GM12878 (cell line): ENCODE measurements at regions not wholly inside any gene's neighbourhood (a gene's known extent, or its start where the extent isn't known, plus 50 kb on each side); places are given as distances from the start of the nearest gene placed in this dataset.
"Not testable (repeated sequence)": the region's sequence is repeated elsewhere in the genome, so short reads cannot be mapped to it uniquely, and the experiment has no call there.

Experiments
- CHD2 ChIP-seq: IDR thresholded peaks from 2 replicates; pipeline ENCODE4 v1.6.1; 2011; ENCODE audit warnings: low read depth, low read length, improper control_type of control experiment, borderline replicate concordance
- EP300 ChIP-seq, 2 experiments: fragments of 150-350 bp in 1 of 2; IDR thresholded peaks; 2 replicates each; pipeline ENCODE4 v1.6.1; 2011 to 2012; ENCODE audit warnings: low read depth in 2 of 2, low read length in 2 of 2, borderline replicate concordance in 1 of 2, improper control_type of control experiment in 1 of 2, inconsistent platforms in 1 of 2; ENCODE audit not compliant: control insufficient read depth in 1 of 2
- GABPA ChIP-seq: IDR thresholded peaks from 2 replicates; pipeline ENCODE4 v1.6.1; 2014; ENCODE audit warnings: antibody characterized with exemption, low read depth, mild to moderate bottlenecking, inconsistent platforms
- MXI1 ChIP-seq: fragments of 150-350 bp; IDR thresholded peaks from 2 replicates; pipeline ENCODE4 v1.6.1; 2011; ENCODE audit warnings: low read depth, mild to moderate bottlenecking, inconsistent platforms, low read length, improper control_type of control experiment
- MYC ChIP-seq: IDR thresholded peaks from 2 replicates; pipeline ENCODE4 v1.6.1; 2011; ENCODE audit warnings: mild to moderate bottlenecking, low read length, moderate library complexity, inconsistent platforms; ENCODE audit not compliant: insufficient read depth, insufficient replicate concordance, insufficient read length, severe bottlenecking
- POLR2A ChIP-seq: IDR thresholded peaks from 2 replicates; pipeline ENCODE4 v1.6.1; 2011; ENCODE audit warnings: low read depth, mild to moderate bottlenecking, low read length
- SIN3A ChIP-seq: IDR thresholded peaks from 2 replicates; pipeline ENCODE4 v1.6.1; 2012; ENCODE audit warnings: low read depth, low read length, improper control_type of control experiment
- SUZ12 ChIP-seq: fragments of 200-600 bp; sonication (generic); IDR thresholded peaks from one replicate; pipeline ENCODE4 v1.6.1; 2018; ENCODE audit warnings: antibody characterized with exemption, mild to moderate bottlenecking; ENCODE audit not compliant: unreplicated experiment
- ZSCAN29 ChIP-seq: fragments of 450-650 bp; IDR thresholded peaks from 2 replicates; pipeline ENCODE4 v1.6.1; 2017; ENCODE audit warnings: mild to moderate bottlenecking, moderate library complexity
- TF ChIP-seq, protein P1 (sequence below): IDR thresholded peaks from 2 replicates; pipeline ENCODE4 v1.6.1; 2011; ENCODE audit warnings: low read depth, low read length, improper control_type of control experiment, borderline replicate concordance
- TF ChIP-seq, protein P2 (sequence below), 3 experiments: IDR thresholded peaks in 2 of 3; conservative IDR thresholded peaks in 1 of 3; 2 replicates each; pipeline ENCODE4 v1.5.1; 2011; ENCODE audit warnings: low read depth in 3 of 3, low read length in 3 of 3, mild to moderate bottlenecking in 3 of 3, control low read depth in 2 of 3, moderate library complexity in 2 of 3, inconsistent platforms in 1 of 3, mixed read lengths in 1 of 3; ENCODE audit not compliant: control insufficient read depth in 2 of 3, insufficient read depth in 1 of 3; ENCODE audit errors: extremely low read depth in 1 of 3

DNA sequence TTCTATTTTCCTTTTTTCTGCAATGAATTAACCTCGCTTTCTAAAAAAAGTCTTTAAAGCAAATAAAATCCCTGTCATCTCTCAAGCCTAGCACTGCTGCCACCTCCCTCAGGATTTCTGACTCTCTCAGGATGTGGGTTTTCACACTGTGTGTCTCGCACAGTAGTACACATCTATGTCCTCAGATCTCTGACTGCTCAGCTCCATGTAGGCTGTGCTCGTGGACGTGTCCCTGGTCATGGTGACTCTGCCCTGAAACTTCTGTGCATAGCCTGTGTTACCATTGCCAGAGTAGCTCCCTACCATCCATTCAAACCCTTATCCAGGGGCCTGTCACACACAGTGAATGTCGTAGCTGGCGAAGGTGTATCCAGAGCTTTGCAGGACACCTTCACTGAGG, 619.3 kb downstream of the TMEM121 start:
- TF ChIP-seq, protein P1, sequence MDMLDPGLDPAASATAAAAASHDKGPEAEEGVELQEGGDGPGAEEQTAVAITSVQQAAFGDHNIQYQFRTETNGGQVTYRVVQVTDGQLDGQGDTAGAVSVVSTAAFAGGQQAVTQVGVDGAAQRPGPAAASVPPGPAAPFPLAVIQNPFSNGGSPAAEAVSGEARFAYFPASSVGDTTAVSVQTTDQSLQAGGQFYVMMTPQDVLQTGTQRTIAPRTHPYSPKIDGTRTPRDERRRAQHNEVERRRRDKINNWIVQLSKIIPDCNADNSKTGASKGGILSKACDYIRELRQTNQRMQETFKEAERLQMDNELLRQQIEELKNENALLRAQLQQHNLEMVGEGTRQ = not testable (repeated sequence)
- TF ChIP-seq SIN3A; MXI1; SUZ12; EP300 (IDR thresholded peaks at IDR 0.05; ENCODE audit: borderline replicate concordance in 1 of 2, control insufficient read depth in 1 of 2, low read depth in 2 of 2, low read length in 2 of 2); ZSCAN29; MYC; GABPA; POLR2A; CHD2: not testable (repeated sequence)
- TF ChIP-seq, protein P2, sequence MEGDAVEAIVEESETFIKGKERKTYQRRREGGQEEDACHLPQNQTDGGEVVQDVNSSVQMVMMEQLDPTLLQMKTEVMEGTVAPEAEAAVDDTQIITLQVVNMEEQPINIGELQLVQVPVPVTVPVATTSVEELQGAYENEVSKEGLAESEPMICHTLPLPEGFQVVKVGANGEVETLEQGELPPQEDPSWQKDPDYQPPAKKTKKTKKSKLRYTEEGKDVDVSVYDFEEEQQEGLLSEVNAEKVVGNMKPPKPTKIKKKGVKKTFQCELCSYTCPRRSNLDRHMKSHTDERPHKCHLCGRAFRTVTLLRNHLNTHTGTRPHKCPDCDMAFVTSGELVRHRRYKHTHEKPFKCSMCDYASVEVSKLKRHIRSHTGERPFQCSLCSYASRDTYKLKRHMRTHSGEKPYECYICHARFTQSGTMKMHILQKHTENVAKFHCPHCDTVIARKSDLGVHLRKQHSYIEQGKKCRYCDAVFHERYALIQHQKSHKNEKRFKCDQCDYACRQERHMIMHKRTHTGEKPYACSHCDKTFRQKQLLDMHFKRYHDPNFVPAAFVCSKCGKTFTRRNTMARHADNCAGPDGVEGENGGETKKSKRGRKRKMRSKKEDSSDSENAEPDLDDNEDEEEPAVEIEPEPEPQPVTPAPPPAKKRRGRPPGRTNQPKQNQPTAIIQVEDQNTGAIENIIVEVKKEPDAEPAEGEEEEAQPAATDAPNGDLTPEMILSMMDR (IDR thresholded peaks at IDR 0.05 in 2 of 3, conservative IDR thresholded peaks at IDR 0.05 in 1 of 3; ENCODE audit: control insufficient read depth in 2 of 3, extremely low read depth in 1 of 3, insufficient read depth in 1 of 3, low read depth in 3 of 3, low read length in 3 of 3) = not testable (repeated sequence)
